ENCODE measurements at regions not wholly inside any gene's neighbourhood (a gene's known extent, or its start where the extent isn't known, plus 50 kb on each side); places are given as distances from the start of the nearest gene placed in this dataset.

GRCh38 chr3:166362698-166363097 is 525.5 kb upstream of the BCHE start:
- POLR2A ChIA-PET = no interaction called here
- H3K36me3 ChIP-seq (replicated peaks in 1 of 2; ENCODE audit: control insufficient read depth in 1 of 2, insufficient read depth in 2 of 2, low read length in 1 of 2) = no peaks in the 10 kb centered on the region
- no peak overlapping the region for H3K4me2 ChIP-seq
- no peak for TF ChIP-seq TAF1 (IDR thresholded peaks at IDR 0.05; ENCODE audit: borderline replicate concordance, low read depth, low read length)
- TF ChIP-seq USF2 (IDR thresholded peaks at IDR 0.05; ENCODE audit: borderline replicate concordance, low read depth, low read length) = no peak
- no peak for TF ChIP-seq EZH2phosphoT487 (IDR thresholded peaks at IDR 0.05; ENCODE audit: borderline replicate concordance, low read depth)
- no peak for TF ChIP-seq NRF1 (IDR thresholded peaks at IDR 0.05; ENCODE audit: low read depth, low read length)
- no peak for TF ChIP-seq POLR2AphosphoS5 (IDR thresholded peaks at IDR 0.05; ENCODE audit: low read depth, low read length)
- no peak for TF ChIP-seq MEF2A (IDR thresholded peaks at IDR 0.05; ENCODE audit: borderline replicate concordance, low read depth)
- no peak for TF ChIP-seq EP300 (IDR thresholded peaks at IDR 0.05; ENCODE audit: borderline replicate concordance in 1 of 2, low read depth in 1 of 2, low read length in 1 of 2)
- no peak for TF ChIP-seq IRF3 (IDR thresholded peaks at IDR 0.05; ENCODE audit: low read depth, low read length)
- no peak for TF ChIP-seq SIN3A (IDR thresholded peaks at IDR 0.05; ENCODE audit: borderline replicate concordance, low read depth, low read length)
- no peak for TF ChIP-seq USF1 (IDR thresholded peaks at IDR 0.05; ENCODE audit: borderline replicate concordance, low read depth)
- TF ChIP-seq REST (IDR thresholded peaks at IDR 0.05; ENCODE audit: low read depth, low read length) = no peak
- no peak for TF ChIP-seq YY1 (IDR thresholded peaks at IDR 0.05; ENCODE audit: low read depth)
- no peak for TF ChIP-seq JUND (IDR thresholded peaks at IDR 0.05)
- TF ChIP-seq ELF1 (IDR thresholded peaks at IDR 0.05) = no peak
- TF ChIP-seq CHD2 (IDR thresholded peaks at IDR 0.05; ENCODE audit: low read length, partially characterized antibody) = no peak
- no peak for TF ChIP-seq FOXM1 (IDR thresholded peaks at IDR 0.05; ENCODE audit: low read depth)
- TF ChIP-seq NFIC (IDR thresholded peaks at IDR 0.05; ENCODE audit: borderline replicate concordance) = no peak
- no peak for TF ChIP-seq RXRA (IDR thresholded peaks at IDR 0.05; ENCODE audit: borderline replicate concordance, low read depth)
- TF ChIP-seq RAD21 (IDR thresholded peaks at IDR 0.05; ENCODE audit: low read length) = no peak
- WGBS (ENCODE audit: low lambda C conversion rate) = 0% methylated on average over 2 of the region's 2 CpGs
- DNase-seq = no peak
- no peak overlapping the region for H3K27ac ChIP-seq (ENCODE audit: low read depth in 2 of 2, low read length in 1 of 2)
- no peaks in the 10 kb centered on the region for H3K79me2 ChIP-seq (ENCODE audit: insufficient read depth)
- H2AFZ ChIP-seq (ENCODE audit: low read depth) = no peak overlapping the region
- no peak overlapping the region for H3K9ac ChIP-seq
- H3F3A ChIP-seq (replicated peaks; ENCODE audit: insufficient read depth) = no peaks in the 10 kb centered on the region
- H3K9me2 ChIP-seq = no peaks in the 10 kb centered on the region
- H3K4me1 ChIP-seq (ENCODE audit: control insufficient read depth in 1 of 2, insufficient read depth in 2 of 2, low read depth in 1 of 2, low read length in 1 of 2) = no peaks in the 10 kb centered on the region
- no peaks in the 10 kb centered on the region for H4K20me1 ChIP-seq (ENCODE audit: insufficient read depth)
- CTCF ChIA-PET = no interaction called here
- no peaks in the 10 kb centered on the region for H3K9me3 ChIP-seq
- H3K4me3 ChIP-seq (ENCODE audit: low read depth in 2 of 2, low read length in 1 of 2) = no peak overlapping the region
- no peaks in the 10 kb centered on the region for H3K27me3 ChIP-seq (ENCODE audit: insufficient read depth)
